ENCODE measurements at regions not wholly inside any gene's neighbourhood (a gene's known extent, or its start where the extent isn't known, plus 50 kb on each side); places are given as distances from the start of the nearest gene placed in this dataset.

DNA sequence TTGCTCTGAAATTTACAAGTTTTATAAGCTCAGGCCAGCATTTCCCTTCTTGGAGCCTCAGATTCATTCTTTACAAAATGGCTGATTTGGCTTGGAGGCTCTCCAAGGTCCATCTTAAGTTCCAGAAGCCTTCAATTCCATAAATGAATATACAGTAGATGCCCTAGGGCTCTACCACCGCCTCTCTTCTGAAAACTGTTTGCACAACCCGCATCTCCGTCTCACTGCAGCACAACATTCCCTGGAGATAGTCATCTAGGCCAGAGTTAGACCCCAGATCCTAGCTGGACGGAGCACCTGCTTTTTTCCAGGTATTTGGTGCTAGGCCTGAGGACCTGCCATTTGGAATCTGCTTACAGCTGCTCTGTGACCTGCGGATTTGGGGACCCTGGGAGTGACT lies 50.5 kb upstream of the NRP1 start:
- TF ChIP-seq, protein P1, sequence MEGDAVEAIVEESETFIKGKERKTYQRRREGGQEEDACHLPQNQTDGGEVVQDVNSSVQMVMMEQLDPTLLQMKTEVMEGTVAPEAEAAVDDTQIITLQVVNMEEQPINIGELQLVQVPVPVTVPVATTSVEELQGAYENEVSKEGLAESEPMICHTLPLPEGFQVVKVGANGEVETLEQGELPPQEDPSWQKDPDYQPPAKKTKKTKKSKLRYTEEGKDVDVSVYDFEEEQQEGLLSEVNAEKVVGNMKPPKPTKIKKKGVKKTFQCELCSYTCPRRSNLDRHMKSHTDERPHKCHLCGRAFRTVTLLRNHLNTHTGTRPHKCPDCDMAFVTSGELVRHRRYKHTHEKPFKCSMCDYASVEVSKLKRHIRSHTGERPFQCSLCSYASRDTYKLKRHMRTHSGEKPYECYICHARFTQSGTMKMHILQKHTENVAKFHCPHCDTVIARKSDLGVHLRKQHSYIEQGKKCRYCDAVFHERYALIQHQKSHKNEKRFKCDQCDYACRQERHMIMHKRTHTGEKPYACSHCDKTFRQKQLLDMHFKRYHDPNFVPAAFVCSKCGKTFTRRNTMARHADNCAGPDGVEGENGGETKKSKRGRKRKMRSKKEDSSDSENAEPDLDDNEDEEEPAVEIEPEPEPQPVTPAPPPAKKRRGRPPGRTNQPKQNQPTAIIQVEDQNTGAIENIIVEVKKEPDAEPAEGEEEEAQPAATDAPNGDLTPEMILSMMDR (IDR thresholded peaks at IDR 0.05) = no peak
- TF ChIP-seq POLR2AphosphoS5 (IDR thresholded peaks at IDR 0.05) (no peak), POLR2A (IDR thresholded peaks at IDR 0.05) (no peak), EP300 (IDR thresholded peaks at IDR 0.05; ENCODE audit: low read depth) (no peak)
